ENCODE measurements at regions not wholly inside any gene's neighbourhood (a gene's known extent, or its start where the extent isn't known, plus 50 kb on each side); places are given as distances from the start of the nearest gene placed in this dataset.

GRCh38 chr7:130896051-130896881, 162.3 kb upstream of the KLF14 start:
- no peak for DNase-seq (ENCODE audit: low read depth in 2 of 2, low spot score in 1 of 2)

- peak; percentile 33 to 55 for DNase-seq (ENCODE audit: low read depth in 2 of 2, low spot score in 1 of 2)
Measured at GRCh38 chr7:130896898-130897514, 163.0 kb upstream of the KLF14 start.

DNA sequence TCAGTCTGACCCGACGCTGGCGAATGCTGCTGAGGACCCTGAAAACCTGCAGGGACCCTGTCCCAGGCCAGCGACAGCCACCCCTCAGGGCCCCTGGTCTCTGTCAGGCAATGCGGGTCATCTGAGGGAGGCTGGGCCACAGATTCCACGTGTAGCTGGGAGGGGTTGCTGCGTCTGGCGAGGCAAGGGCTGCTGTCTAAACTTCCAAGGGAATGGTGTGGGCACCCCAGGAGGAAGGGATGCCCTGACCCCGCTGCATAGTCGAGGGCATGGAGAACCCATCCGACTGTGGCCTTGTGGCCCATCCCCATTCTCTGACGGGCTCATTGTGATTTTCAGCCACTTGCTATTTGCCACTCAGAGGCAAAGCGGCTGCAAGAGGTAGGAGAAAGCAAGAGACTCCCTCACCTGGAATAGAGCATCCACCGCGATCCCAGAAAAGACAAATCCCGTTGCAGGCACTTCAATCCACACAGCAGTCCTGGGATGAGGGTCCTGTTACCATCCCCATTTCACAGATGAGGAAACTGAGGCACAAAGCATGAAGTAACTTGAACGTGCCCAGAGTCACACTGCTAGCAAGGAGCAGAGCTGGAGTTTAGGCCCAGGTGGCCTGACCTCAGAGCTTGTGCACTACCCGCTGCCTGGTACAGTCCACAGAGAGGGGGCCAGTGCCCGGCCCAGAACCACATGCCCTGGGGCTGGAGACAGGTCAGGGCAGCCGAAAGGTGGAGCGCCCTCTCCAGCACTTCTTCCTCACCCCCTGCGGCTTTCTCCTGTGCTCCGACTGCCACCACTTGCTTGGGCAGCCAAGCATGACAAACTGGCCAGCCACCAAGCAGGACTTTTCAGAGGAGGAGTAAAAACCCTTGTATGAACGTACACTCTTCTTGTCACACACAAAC, 163.8 kb upstream of the KLF14 start:
- DNase-seq (ENCODE audit: low read depth in 2 of 2, low spot score in 1 of 2), result no peak

- no peak for DNase-seq (ENCODE audit: low read depth in 2 of 2, low spot score in 1 of 2)
Measured at GRCh38 chr7:130899071-130899560, 165.1 kb upstream of the KLF14 start.

GRCh38 chr7:130899638-130900401, 165.8 kb upstream of the KLF14 start:
- DNase-seq (ENCODE audit: low read depth in 2 of 2, low spot score in 1 of 2), result no peak

GRCh38 chr7:130900471-130901076, 166.6 kb upstream of the KLF14 start:
- DNase-seq (ENCODE audit: low read depth in 2 of 2, low spot score in 1 of 2), result no peak

GRCh38 chr7:130901209-130901783, 167.3 kb upstream of the KLF14 start:
- DNase-seq (ENCODE audit: low read depth in 2 of 2, low spot score in 1 of 2), result no peak

DNA sequence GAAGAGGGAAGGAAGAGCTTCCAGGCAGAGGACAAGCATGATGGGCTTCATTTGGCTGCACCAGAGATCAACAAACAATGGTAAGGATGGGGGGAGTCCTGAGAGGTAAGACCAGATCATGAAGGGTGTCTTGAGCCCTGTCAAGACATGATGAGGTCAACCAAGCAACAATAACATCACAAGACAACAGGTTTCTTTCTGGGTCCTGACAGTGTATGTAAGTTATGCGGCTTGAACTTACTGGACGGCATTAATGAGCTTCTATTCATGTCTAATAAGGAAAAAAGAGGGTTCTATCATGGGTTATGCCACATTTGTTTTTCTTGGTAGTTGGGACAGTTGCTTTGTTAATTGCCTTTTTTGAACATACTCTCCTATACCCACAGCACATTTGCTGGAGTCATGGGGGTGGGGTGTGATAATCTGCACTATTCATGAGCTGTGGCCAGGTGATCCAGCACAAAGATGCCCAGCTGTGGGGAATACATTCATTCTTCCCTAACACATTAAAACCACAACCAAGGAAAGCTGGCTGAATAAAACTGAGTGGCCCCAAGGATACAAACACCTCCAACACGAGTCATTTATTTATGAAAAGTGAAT, 168.8 kb upstream of the KLF14 start:
- no peak for DNase-seq (ENCODE audit: low read depth in 2 of 2, low spot score in 1 of 2)

GRCh38 chr7:130903358-130903974, 169.5 kb upstream of the KLF14 start:
- no peak for DNase-seq (ENCODE audit: low read depth in 2 of 2, low spot score in 1 of 2)

- DNase-seq (ENCODE audit: low read depth in 2 of 2, low spot score in 1 of 2), result no peak
Measured at GRCh38 chr7:130904031-130904757, 170.2 kb upstream of the KLF14 start.

DNA sequence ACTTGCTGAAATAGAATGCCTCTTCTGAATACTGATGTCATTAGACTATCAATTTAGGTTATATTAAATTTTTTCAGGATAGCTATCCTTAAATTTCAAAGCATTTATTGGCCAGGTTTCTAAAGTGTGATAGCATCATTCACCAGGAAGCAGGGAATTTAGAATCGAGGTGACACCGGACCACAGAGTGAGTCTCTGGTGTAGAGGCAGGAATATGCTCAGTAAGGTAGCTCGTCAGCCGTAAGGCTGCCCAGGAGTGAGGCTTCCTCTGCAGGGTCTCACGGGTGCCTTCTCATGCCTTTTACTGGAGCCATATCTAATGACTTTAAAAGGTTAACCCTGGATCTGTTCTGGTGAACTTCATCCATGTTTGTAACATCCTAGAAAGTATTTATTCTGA, 170.8 kb upstream of the KLF14 start:
- no peak for DNase-seq (ENCODE audit: low read depth in 2 of 2, low spot score in 1 of 2)

- DNase-seq (ENCODE audit: low read depth in 2 of 2, low spot score in 1 of 2), result no peak
Measured at GRCh38 chr7:130906575-130906974, 172.6 kb upstream of the KLF14 start.

GRCh38 chr7:130907439-130907838, 173.4 kb upstream of the KLF14 start:
- no peak for DNase-seq (ENCODE audit: low read depth in 2 of 2, low spot score in 1 of 2)

- DNase-seq (ENCODE audit: low read depth in 2 of 2, low spot score in 1 of 2), result no peak
Measured at GRCh38 chr7:130908345-130909160, 174.5 kb upstream of the KLF14 start.

DNA sequence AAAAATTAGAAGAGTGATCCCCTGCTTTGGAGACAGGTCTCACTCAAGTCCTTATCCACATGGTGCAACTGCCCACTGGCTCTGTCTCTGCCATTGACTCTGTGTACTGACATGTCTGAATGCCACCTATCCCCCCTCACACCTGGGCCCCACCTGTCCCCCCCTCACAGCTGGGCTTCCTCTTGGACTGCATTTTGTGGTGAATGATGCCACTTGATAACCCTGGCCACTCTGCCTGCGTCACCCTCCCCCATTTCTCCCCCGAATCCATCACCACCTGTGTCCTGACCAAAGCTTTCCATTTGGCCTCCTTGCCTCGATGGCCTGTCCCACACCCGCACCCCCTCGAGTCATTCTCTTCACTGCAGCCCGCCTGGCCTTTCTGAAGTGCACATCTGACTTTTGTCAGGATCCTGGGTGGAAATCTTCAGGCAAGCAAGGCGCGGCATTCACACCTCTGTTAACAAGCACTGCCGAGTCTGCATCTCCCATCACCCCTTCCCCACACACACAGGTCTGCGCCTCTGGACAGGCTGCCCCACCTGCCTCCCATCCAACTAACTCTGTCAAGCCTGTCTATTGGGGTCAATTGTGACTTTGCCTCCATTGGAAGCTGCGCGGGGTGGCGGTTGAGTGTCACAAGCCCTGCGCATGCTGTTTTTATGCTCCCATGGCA, 175.3 kb upstream of the KLF14 start:
- DNase-seq (ENCODE audit: low read depth in 2 of 2, low spot score in 1 of 2), result no peak

DNA sequence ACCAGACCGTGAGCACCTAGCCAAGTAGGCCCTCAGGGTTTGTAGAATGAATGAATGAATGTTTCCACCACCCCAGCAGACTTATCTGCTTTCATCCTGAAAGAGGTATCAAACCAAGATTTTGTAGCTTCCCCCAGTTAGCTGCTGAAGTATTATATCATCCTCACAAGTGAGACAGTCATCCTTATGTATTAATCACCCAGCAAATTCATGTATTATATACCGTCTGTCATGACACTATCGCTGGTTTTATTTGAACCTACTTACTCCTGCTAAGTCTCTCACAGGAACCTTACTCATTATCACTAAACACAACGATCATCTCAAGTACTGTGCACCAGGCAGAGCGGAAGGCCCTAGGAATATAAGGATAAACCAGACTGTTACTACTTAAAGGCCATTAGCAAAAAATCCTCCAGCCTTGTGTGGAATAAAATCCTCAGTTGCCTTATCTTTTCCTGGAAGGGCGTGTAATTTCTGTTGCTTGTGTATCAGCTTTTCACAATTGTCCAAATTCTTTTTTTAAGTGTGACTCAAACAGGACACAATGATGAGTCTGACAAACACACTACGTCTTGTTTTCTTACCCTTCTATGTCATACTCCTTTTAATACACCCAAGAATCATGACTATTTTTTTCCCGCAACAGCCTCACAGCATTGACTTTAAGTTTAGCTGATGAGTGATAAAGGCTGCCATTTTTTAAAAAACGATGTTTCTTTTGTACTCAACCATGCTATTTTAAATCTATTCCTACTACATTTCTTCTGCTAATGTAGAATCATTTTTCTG, 176.1 kb upstream of the KLF14 start:
- DNase-seq (ENCODE audit: low read depth in 2 of 2, low spot score in 1 of 2), result no peak

Measured in stimulated activated CD8-positive, alpha-beta memory T cell treated with anti-CD3 and anti-CD28 coated beads, Interleukin-4, amount 100 ng/mL, for 1 hour (primary cell).